ENCODE measurements at regions not wholly inside any gene's neighbourhood (a gene's known extent, or its start where the extent isn't known, plus 50 kb on each side); places are given as distances from the start of the nearest gene placed in this dataset.

DNA sequence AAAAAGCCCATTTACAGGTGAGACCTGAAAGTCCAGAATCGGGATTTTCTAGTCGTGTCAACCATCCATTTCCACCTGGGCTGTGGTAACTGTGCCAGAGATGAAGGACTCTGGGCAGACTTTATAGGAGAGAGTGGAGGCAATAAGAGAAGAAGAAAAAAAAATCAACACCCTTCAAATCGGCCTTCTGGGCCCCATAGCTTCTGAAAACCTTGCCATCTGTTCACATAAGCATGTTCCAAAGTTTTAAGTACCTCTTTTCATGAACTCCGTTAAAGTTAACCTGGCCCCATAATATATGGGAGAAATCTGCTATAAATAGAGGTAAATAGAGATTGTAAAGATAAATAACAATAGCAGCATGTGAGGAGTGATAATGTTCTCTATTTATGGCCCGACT, 470.5 kb downstream of the MIAT start:
- FAIRE-seq (no peak), DNase-seq (ENCODE audit: low spot score in 2 of 2) (no peak)

DNA sequence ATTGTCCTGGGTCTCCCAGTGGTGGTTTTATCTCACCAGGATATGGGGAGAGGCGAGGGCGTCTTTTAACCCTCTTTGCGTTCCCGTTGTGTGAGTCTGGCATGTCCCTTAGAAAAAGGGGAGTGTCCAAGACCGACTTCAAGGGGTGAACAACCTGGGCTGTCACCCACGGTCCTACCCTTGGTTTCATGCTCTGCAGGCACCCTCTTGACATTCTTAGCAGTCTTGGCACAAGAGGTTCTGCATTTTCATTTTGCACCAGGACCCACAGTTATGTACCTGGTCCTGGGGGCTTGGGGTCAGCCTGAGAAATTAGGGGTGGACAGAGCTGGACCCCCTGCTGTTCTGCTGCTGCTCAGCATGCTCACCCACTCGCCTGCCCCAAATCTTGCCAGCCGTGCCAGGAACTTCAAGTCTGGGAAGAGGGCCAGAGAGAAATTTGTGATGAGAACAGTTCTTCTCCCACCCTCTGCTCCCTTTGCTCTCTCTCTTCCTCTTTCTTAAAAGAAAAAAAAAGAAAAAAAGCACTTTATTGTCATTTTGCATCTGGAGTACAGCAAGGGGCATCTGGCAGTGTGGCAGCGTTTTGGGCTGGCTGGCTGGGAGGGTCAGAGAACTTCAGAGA, 471.2 kb downstream of the MIAT start:
- no peak for DNase-seq (ENCODE audit: low spot score in 2 of 2)
- no peak for FAIRE-seq

DNA sequence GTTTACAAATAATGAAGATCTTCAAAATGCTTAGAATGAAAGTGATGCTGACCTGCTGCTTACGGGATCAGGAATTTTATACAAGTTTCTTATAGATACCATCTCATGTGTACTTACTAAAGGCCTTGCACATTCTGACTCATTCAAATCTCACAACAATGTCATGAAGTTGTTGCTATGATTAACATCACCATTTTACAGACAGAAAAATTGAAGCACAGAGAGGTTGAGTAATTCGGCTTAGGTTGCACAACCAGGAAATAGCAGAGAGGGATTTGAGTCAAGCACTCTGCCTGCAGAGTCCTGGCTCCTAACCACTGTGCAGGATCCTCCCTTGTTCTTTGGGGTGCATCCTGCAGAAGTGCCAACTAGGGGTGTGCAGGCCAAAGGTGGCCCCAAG, 471.9 kb downstream of the MIAT start:
- no peak for FAIRE-seq
- no peak for DNase-seq (ENCODE audit: low spot score in 2 of 2)

DNA sequence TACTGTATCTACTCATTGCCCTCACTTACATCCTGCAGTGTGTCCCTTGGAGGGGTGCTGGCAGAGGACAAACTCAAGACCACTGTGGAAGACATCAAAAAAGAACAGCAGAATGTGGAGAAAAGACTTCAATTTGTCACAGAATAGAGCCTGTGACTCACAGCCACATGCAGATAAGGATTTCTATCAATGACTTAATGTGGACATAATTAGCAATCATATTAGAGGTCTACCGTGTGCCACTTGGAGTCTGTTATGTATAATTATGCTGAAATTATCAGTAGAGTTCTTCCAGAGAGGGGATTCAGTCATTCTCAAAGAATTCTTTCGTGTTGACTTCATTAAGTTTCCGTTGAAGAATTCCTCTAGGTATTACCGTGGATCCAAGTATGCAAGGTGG, 473.5 kb downstream of the MIAT start:
- FAIRE-seq (no peak), DNase-seq (ENCODE audit: low spot score in 2 of 2) (no peak)

DNA sequence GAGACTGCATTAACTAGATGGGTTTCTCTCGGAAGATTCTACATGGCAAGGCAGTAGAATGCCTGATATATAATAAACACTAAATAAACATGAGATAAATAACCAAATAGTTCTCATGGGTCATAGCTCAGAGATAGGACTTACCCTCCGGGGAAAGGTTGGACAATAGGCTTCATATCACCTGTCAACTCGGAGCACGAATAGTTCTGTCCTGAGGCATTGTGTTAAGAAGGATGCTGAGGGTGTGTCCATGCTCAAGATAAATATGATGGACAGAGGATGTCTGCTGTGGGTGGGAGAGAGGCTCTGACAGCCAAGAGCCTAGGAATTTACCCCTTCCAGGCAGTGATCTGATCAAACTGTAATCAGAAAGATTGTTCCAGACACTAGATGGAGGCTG, 474.0 kb downstream of the MIAT start:
- FAIRE-seq, result no peak

DNA sequence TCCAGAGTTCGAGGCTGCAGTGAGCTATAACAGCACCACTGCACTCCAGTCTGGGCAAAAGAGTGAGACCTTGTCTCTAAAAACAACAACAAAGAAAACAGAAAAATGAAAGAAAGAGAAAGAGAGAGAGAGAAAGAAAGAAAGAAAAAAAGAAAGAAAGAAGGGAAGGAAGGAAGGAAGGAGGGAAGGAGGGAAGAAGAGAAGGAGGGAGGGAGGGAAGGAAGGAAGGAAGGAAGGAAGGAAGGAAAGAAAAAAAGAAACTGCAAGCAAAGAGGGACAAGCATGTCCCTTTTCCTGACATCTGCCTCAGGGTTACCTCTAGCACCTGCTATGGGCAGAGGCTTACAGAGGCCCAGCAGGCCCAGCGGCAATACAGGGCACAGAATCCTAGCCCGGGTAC, 475.0 kb downstream of the MIAT start:
- FAIRE-seq (no peak), DNase-seq (ENCODE audit: low spot score in 2 of 2) (no peak)

More for the DNA sequence above, 474.0 kb downstream of the MIAT start:
- DNase-seq (ENCODE audit: low spot score in 2 of 2), result no peak

DNA sequence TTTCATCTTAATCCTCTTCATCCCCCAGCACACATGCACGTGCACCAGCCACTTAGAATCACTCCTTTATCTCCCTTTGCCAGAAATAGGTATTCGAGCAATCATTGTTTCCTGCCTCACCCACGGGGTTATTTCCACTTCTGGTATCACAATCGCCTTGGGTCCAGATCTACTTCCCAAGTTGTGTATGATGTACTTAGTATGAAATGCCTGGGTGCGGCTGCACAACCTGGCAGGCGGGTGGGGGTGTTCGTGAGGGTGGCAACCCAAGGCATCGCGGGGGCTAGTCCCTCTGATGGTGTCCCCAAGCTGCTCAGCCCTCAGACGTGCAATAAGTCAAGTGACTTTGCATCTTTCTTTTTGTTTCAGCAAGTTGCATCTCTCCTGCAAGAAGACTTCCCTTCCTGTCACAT, 475.6 kb downstream of the MIAT start:
- DNase-seq (ENCODE audit: low spot score in 2 of 2) (no peak), FAIRE-seq (no peak)

DNA sequence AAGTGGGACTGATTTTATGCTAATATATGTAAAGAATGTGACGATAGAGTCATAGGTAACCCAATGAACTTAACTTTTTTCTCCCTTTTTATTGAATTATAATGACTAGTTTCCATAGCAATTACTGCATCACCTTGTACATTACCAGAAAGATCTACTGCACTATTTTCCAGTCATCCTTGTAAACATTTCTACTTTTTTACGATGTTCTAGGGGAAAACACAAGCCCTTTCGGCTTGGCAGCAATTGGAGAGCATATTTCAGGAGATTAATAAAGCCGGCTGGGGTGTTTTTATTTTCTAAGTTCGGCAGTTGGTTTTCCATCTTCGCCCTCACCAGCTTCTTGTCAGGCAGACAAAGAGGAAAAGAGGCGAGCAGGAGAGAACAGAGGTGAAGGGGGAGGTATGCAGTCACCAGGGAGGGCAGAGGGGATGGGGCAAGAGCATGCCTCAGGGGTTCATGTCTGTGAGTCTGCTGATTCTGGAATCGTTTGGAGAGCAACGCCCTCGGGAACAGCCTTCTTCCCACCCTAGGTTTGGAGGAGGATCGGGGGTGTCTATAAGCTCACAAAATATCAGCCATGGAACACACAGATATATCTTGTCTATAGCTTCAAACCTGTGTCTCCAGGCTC, 476.4 kb downstream of the MIAT start:
- FAIRE-seq (no peak), DNase-seq (ENCODE audit: low spot score in 2 of 2) (no peak)

DNA sequence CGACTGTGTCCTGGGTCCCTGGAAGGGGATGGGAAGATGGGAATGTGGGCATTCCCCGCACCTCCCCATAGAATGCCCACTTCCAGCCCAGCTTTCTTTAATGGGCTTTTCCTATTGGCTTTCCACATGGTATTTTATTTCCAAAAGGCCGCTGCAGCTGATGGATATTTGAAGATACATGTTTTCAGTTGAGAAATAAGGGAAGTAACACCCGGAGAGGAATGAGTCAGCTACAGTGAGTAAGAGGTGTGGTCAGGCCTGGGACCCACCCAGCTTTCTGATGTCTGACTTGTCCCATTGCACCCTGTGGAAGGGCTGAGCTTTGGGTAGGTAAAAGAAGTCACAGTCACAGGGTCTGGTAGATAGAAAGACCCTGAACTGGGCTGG, 476.9 kb downstream of the MIAT start:
- no peak for FAIRE-seq
- DNase-seq (ENCODE audit: low spot score in 2 of 2), result no peak

DNA sequence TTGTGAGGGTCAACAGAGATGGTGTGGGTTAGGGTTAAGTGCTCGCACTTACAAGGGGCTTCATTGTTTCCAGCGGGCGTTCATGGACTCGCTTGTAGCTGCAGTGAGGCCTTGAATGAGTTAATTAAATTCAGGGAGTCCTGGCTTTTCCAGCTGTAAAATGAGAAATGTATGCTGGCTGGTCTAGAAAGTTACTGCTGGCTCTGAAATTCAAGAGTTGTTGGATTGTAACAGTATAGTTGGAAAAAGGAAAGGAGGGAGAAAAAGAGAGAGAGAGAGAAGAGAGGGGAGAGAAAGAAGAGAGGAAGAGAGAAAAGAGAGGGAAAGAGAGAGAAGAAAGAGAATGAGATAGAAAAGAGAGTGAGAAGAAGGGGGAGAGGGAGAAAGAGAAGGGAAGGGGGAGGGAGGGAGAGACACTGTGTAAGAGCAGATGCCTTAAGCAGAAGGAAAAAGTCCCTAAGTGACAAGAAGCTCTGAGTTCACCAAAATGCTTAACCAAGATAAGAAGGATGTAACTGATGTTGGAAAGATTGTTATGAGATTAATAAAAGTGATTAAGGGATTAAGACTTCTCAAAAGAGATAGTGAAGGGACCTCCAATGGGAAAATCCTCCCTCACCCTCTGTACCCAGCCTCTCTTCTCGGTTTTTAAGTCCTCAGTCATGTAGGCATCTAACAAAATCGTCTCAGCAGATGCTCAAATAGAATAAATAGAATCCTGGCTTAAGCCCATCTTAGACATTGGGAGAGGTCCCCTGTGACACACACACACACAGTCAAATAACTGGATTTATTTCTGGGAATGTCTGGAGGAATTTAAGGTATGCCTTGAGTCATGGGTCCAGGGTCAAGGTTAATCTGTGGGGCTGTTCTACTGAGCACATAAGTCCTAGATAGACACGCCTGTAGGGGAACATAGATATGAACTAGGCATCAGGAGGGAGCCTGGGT, 477.9 kb downstream of the MIAT start:
- FAIRE-seq (no peak), DNase-seq (ENCODE audit: low spot score in 2 of 2) (no peak)

DNA sequence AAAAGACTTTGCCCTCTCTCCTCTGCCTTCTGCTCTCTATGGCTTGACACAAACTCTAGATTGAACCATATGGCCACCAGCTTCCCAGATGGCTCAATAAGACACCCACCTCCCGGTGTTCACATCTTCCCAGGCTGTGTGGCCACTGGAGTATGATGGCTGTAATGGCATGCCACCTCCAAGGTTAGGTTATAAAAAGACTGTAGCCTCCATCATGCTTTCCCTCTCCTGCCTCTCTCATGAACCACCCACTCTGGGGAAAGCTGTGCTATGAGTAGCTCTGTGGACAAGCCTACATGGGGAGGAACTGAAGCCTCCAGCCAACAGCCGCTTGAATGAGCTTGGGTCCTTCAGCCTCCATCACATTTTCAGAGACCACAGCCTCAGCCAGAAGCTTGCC, 479.2 kb downstream of the MIAT start:
- no peak for FAIRE-seq
- no peak for DNase-seq (ENCODE audit: low spot score in 2 of 2)

DNA sequence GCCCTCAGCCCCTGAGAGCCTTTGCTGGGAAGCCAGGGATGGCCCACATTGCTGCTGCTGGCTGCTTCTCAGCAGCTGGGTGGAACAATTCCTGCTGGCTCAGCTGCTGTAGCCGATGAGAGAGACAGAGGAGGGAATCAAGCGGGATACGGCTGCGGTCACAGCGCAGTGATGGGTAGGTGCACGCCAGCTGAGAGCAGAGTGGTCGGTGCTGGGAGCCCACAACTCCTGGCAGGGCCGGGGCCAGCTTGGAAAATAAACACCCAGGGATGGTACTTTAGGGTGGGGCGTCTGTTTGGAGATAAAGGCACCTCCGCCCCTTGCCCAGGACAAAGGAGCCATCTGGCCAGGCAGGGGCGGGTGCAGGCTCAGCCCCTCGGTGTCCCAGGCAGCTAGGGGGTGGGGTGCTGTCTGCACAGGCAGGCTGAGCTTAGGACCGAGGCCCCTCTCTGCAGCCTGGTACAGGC, 480.5 kb downstream of the MIAT start:
- FAIRE-seq (no peak), DNase-seq (ENCODE audit: low spot score in 2 of 2) (no peak)

DNA sequence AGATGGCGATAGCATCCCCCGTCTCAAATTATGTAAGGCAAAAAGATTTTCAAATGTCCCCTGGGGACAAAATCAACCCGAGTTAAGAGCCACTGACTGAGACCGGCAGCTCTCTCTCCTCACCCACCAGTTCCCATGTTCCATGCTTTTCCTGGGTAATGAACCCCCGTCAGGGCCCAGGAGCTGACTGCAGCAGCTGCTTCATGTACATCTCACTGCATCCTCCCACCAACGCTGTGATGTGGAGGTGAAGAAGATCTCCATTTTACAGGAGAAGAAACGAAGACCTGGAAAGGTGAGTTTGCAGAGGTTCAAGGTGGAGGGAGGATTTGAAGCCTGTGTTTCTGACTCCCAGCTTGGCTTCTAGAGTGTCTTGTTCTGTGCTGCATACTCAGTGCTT, 481.1 kb downstream of the MIAT start:
- DNase-seq (ENCODE audit: low spot score in 2 of 2) (no peak), FAIRE-seq (no peak)

DNA sequence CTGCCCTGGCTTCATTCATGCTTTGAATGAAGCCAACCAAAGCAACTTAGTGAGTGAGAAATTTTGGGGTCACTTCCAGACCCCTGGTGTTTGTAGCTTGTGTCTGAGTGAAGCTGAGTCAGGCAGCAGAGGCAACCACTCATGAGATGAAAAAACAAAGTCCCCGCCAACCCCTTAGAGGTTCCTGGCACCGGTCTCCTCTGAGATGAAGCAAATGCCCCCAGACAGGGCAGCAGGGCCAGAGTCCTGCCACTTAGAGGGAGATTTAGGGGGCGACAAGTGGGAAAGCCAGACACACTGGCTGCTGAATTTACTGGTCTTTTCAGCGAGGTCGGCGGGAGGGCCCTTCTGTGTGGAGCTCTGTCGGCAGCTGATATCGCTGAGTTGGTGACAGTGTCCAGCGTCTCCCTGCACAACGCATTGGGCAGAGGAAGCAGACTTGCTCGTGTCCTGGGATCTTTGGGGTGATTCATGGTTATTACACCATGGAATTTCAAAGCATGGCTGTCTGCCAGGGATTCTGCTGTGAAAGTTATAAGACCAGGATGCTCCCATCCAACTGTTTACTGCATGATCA, 482.6 kb downstream of the MIAT start:
- no peak for DNase-seq (ENCODE audit: low spot score in 2 of 2)
- no peak for FAIRE-seq

DNA sequence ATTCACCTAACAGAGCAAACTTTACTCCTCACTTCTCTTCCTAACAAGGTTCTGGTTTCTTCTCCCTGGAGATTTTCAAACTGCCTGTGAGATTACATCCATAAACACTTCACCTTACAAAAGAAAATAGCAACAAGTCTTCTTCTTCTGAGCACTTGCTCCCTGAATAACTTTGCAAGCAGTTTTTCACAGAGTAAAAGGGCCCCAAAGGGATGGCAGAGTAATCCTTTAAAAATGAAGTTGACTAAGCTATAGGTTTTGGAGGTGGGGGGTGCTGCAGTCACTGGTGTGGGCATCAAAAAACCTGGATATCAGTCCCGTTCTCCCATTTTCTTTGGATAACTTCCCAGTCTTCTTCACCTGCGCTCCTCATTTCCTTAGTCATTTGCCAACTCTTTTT, 484.9 kb downstream of the MIAT start:
- DNase-seq (ENCODE audit: low spot score in 2 of 2), result no peak
- no peak for FAIRE-seq

DNA sequence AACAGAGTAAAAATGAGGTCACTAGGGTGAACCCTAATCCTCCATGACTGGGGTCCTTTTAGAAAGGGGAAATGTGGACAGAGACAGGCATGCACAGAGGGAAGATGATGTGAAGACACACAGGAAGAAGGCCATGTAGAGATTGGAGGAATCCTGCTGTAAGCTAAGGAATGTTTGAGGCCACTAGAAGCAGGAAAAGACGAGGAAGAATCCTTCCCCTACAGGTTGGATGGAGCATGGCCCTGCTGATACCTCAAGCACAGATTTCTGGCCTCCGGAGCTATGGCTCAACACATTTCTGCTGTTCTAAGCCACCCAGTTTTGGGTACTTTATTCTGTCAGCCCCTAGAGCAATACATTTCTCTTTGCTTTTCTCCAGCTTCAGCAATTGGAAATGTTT, 486.9 kb downstream of the MIAT start:
- FAIRE-seq (no peak), DNase-seq (ENCODE audit: low spot score in 2 of 2) (no peak)

DNA sequence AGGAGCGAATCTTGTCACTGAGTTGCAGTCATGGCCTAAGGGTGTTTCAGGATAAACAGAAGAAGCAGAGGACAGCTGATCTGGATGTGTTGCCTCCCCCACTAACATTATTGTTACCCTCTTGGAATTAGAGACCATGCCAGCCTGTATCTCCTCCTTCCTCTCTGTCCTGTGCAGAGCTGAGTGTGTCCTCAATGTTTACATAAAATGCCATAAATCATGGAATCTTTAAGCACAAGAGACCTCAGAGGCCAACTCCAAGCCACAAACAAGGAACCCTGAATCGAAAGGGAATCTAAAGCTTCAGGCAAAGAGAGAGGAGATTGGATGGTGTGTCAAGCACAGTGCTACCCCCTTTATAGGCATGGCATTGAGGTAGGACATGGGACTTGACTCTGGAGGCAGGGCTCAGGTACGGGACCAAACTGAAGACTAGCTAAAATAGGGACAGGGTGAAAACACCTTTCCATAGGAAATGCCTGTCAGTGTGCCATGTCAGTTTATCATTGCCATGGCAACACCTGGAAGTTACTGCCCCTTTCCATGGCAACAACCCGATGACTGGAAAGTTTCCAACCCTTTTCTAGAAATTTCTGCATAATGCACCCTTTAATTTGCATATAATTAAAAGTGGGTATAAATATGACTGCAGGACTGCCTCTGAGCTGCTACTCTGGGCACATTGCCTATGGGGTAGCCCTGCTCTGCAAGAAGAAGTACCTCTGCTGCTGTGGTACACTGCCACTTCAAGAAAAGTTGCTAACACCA, 489.7 kb downstream of the MIAT start:
- FAIRE-seq (no peak), DNase-seq (ENCODE audit: low spot score in 2 of 2) (no peak)

DNA sequence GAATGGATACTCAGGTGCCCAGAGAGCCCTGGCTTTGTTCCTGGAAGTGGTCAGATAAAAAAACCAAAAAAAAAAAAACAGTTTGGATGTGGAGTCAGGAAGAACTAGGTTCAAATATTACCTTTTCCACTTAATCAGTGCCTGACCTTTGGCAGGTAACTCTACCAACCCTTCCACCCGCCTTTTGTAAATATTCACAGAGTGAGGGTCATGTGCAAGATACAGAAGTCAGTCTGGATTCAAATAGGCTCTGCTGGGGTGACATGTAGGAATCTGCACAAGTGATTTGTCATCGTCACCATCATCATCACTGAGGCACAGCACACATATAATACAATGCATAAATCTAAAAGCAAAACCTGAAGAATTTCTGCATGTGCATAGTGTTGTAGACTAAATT, 490.7 kb downstream of the MIAT start:
- FAIRE-seq (no peak), DNase-seq (ENCODE audit: low spot score in 2 of 2) (no peak)

DNA sequence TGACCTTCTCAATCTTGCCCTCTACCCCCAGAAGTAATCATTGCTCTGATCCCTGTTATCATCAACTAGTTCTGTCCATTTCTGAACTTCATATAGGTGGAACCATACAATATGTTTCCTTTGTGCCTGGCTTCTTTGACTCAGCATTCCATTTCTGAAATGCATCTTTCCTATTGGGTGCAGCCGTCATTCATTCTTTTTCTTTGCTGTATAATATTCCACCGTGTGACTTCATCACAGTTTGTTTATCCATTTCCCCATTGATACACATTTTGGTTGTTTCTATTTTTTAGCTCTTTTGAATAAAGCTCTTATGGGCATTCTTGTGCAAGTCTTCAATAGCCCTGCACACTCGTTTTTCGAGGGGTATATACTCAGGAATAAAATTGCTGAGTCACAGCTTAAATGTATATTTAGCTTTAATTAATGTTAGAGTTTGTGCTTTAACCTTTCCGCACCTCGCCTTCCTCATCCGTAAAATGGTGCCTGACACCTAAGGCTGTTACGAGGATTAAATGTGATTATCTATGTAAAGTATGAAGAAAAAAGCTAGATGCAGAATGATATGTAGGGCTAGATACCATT, 491.6 kb downstream of the MIAT start:
- FAIRE-seq (no peak), DNase-seq (ENCODE audit: low spot score in 2 of 2) (no peak)

DNA sequence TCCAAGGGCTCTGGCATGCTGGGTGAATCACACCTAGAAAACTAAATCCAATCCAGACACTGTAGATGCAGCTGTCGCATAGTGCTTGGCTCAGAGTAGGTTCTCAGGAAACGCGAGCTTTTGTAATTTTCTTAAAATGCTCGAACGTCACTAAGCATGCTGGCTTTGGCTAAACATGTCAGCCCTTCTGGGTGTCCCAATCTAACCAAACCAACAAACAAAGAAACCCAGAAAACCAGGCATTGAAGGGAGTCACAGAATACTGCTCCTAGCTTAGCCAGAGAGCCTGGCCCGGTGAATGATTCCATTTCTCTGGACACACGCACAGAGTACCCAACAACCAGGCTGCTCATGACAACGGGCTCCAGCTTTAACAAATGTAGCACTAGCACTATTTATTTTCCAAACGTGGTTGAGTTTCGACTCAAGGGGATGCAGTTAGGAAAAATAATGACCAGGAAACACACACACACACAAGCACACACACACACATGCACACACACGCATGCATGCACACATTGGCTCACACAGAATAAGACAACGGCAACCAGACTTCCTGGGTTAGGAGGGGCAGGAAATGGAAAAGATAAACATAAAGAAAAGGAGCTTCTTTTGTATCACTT, 492.6 kb downstream of the MIAT start:
- DNase-seq (ENCODE audit: low spot score in 2 of 2) (no peak), FAIRE-seq (no peak)

All from frontal cortex (tissue), 3 donors.